ENCODE measurements at regions not wholly inside any gene's neighbourhood (a gene's known extent, or its start where the extent isn't known, plus 50 kb on each side); places are given as distances from the start of the nearest gene placed in this dataset.

GRCh38 chr3:28756056-28756455 is 407.4 kb upstream of the AZI2 start:
- ChIA-PET POLR2A (no interaction called here), CTCF (ENCODE audit: unreplicated experiment) (no interaction called here)
- no peaks in the 10 kb centered on the region for H3K4me1 ChIP-seq (ENCODE audit: insufficient read depth, low read length, poor library complexity, severe bottlenecking)
- H4K20me1 ChIP-seq (ENCODE audit: insufficient read depth, low read length) = no peaks in the 10 kb centered on the region
- TF ChIP-seq EZH2phosphoT487 (IDR thresholded peaks at IDR 0.05; ENCODE audit: borderline replicate concordance, low read depth, low read length) (no peak), CTCF (conservative IDR thresholded peaks at IDR 0.05; ENCODE audit: low read length) (no peak)
- H3K36me3 ChIP-seq (ENCODE audit: insufficient read depth, low read length) = no peaks in the 10 kb centered on the region
- no peak overlapping the region for H3K27ac ChIP-seq (ENCODE audit: low read depth, low read length, poor library complexity, severe bottlenecking)
- H3K79me2 ChIP-seq (ENCODE audit: insufficient read depth, low read depth, low read length) = no peaks in the 10 kb centered on the region
- intact Hi-C loops (cut with micrococcal nuclease; ENCODE audit: unreplicated experiment) = no loop called here
- no peak for DNase-seq (ENCODE audit: low spot score)
- H2AFZ ChIP-seq (ENCODE audit: low read length) = no peak overlapping the region
- H3K4me3 ChIP-seq (ENCODE audit: low read depth, low read length, poor library complexity, severe bottlenecking) = no peak overlapping the region
- no TSS peak for BruUV-seq (replicated peaks)
- no peaks in the 10 kb centered on the region for H3K9me3 ChIP-seq (ENCODE audit: low read length)
- H3K9me2 ChIP-seq (ENCODE audit: insufficient read depth, low read length) = no peaks in the 10 kb centered on the region
- H3K4me2 ChIP-seq (ENCODE audit: low read length) = no peak overlapping the region

DNA sequence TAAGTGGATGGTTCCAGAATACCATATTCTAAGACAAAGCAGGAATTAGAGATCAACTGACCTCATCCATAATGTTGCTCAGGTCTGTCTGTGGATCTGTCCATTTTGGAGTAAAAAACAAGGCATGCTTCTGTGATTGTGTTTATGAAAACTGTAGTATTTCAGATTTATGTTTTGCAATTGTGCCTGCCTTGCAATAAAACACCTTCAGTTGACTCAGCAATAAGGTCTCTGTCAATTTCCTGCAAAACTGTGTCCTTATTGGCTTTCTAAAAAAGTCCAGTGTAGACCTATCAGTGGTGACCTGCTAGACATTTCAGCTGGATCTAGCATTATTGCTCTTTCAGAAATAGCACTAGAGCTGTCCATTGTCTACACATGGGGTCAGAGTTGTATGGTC is 409.5 kb upstream of the AZI2 start:
- no peaks in the 10 kb centered on the region for H3K36me3 ChIP-seq (ENCODE audit: insufficient read depth, low read length)
- no peaks in the 10 kb centered on the region for H3K9me3 ChIP-seq (ENCODE audit: low read length)
- H3K4me3 ChIP-seq (ENCODE audit: low read depth, low read length, poor library complexity, severe bottlenecking) = no peak overlapping the region
- POLR2A ChIA-PET = interaction anchor here (1.1 kb wide), 1 partner anchor 10 kb away, joined by 3 read pairs; no protein-coding TSS in a partner anchor
- CTCF ChIA-PET (ENCODE audit: unreplicated experiment) = no interaction called here
- intact Hi-C loops (cut with micrococcal nuclease; ENCODE audit: unreplicated experiment) = no loop called here
- no peaks in the 10 kb centered on the region for H3K4me1 ChIP-seq (ENCODE audit: insufficient read depth, low read length, poor library complexity, severe bottlenecking)
- no TSS peak for BruUV-seq (replicated peaks)
- no peak for DNase-seq (ENCODE audit: low spot score)
- H3K4me2 ChIP-seq (ENCODE audit: low read length) = no peak overlapping the region
- H2AFZ ChIP-seq (ENCODE audit: low read length) = no peak overlapping the region
- TF ChIP-seq CTCF (conservative IDR thresholded peaks at IDR 0.05; ENCODE audit: low read length) (no peak), EZH2phosphoT487 (IDR thresholded peaks at IDR 0.05; ENCODE audit: borderline replicate concordance, low read depth, low read length) (no peak)
- no peaks in the 10 kb centered on the region for H3K9me2 ChIP-seq (ENCODE audit: insufficient read depth, low read length)
- H3K79me2 ChIP-seq (ENCODE audit: insufficient read depth, low read depth, low read length) = no peaks in the 10 kb centered on the region
- H4K20me1 ChIP-seq (ENCODE audit: insufficient read depth, low read length) = no peaks in the 10 kb centered on the region
- no peak overlapping the region for H3K27ac ChIP-seq (ENCODE audit: low read depth, low read length, poor library complexity, severe bottlenecking)

DNA sequence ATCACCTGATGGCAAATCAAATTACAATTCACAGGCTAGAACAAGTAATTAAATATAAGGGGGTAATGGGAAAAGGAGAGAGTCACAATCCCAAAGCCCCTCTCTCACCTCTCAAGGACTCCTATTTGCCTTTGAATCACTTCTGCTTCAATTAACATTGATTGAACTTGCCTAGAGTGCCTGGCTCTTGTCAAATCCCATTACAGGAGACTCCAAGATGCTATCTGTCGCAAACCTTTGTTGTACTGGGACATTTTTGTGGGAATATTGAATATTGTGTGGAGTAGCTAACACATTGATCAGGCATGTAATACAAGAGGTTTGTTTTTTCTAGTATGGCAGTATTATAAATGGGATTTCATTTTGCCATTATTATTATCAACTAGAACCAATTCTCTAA is 412.8 kb upstream of the AZI2 start:
- CTCF ChIA-PET (ENCODE audit: unreplicated experiment) = no interaction called here
- H3K36me3 ChIP-seq (ENCODE audit: insufficient read depth, low read length) = no peaks in the 10 kb centered on the region
- H3K9me2 ChIP-seq (ENCODE audit: insufficient read depth, low read length) = no peaks in the 10 kb centered on the region
- no peak overlapping the region for H3K27ac ChIP-seq (ENCODE audit: low read depth, low read length, poor library complexity, severe bottlenecking)
- H3K4me1 ChIP-seq (ENCODE audit: insufficient read depth, low read length, poor library complexity, severe bottlenecking) = no peaks in the 10 kb centered on the region
- BruUV-seq (replicated peaks) = no TSS peak
- H3K9me3 ChIP-seq (ENCODE audit: low read length) = no peaks in the 10 kb centered on the region
- TF ChIP-seq CTCF (conservative IDR thresholded peaks at IDR 0.05; ENCODE audit: low read length) (no peak), EZH2phosphoT487 (IDR thresholded peaks at IDR 0.05; ENCODE audit: borderline replicate concordance, low read depth, low read length) (no peak)
- no peaks in the 10 kb centered on the region for H4K20me1 ChIP-seq (ENCODE audit: insufficient read depth, low read length)
- H3K79me2 ChIP-seq (ENCODE audit: insufficient read depth, low read depth, low read length) = no peaks in the 10 kb centered on the region
- no peak overlapping the region for H3K4me2 ChIP-seq (ENCODE audit: low read length)
- intact Hi-C loops (cut with micrococcal nuclease; ENCODE audit: unreplicated experiment) = no loop called here
- DNase-seq (ENCODE audit: low spot score) = no peak
- no peak overlapping the region for H2AFZ ChIP-seq (ENCODE audit: low read length)
- POLR2A ChIA-PET = interaction anchor here (0.7 kb wide), 1 partner anchor 793 kb away, joined by 3 read pairs; no protein-coding TSS in a partner anchor
- no peak overlapping the region for H3K4me3 ChIP-seq (ENCODE audit: low read depth, low read length, poor library complexity, severe bottlenecking)

All from OCI-LY7 (cell line).